ENCODE measurements at regions not wholly inside any gene's neighbourhood (a gene's known extent, or its start where the extent isn't known, plus 50 kb on each side); places are given as distances from the start of the nearest gene placed in this dataset.

DNA sequence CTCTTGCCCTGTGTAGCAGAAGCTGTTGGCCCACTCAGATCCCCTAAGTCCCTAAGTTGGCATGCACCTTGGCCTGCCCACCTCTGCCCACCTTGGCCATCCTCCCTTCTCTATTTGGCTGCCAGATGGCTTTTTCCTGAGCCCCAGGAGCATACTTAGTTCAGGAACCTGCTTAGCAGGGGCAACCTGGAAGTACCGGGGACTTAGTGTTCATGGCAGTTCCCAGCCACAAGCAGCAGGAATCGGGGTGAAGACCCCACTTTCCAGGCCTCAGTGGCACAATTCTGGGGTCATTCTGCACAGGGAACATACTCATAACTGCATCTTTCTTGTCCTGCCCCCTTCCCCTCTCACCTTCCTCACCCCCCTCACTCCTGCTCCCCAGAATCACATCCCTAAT lies 158.0 kb upstream of the PMEPA1 start:
- Histone ChIP-seq H3K36me3 (ENCODE audit: low read depth, low read length) (no peaks in the 10 kb centered on the region), H3K9me2 (replicated peaks; ENCODE audit: low read length) (no peaks in the 10 kb centered on the region), H3K9me3 (ENCODE audit: low read length) (no peaks in the 10 kb centered on the region), H2AFZ (ENCODE audit: low read length) (no peak overlapping the region), H3K4me2 (ENCODE audit: low read length) (no peak overlapping the region), H3K27me3 (ENCODE audit: low read length) (no peaks in the 10 kb centered on the region; the same call in 1 of the 2 replicates), H3K27ac (ENCODE audit: low read length) (no peak overlapping the region), H3K4me3 (ENCODE audit: low read length) (no peak overlapping the region), H4K20me1 (ENCODE audit: low read length) (no peaks in the 10 kb centered on the region), H3F3A (ENCODE audit: low read length, unreplicated experiment) (no peaks in the 10 kb centered on the region), H3K4me1 (ENCODE audit: insufficient read depth, low read length) (no peaks in the 10 kb centered on the region), H3K79me2 (ENCODE audit: low read length) (no peaks in the 10 kb centered on the region), H3K9ac (ENCODE audit: low read length) (no peak overlapping the region)
- ChIA-PET CTCF (no interaction called here), POLR2A (ENCODE audit: unreplicated experiment) (no interaction called here)
- no peak for ATAC-seq
- no peak for DNase-seq
- no peak for TF ChIP-seq EZH2phosphoT487 (IDR thresholded peaks at IDR 0.05; ENCODE audit: borderline replicate concordance, low read length)
- no peak for TF ChIP-seq EZH2 (IDR thresholded peaks at IDR 0.05; ENCODE audit: low read length, unreplicated experiment)
- TF ChIP-seq, protein P1, sequence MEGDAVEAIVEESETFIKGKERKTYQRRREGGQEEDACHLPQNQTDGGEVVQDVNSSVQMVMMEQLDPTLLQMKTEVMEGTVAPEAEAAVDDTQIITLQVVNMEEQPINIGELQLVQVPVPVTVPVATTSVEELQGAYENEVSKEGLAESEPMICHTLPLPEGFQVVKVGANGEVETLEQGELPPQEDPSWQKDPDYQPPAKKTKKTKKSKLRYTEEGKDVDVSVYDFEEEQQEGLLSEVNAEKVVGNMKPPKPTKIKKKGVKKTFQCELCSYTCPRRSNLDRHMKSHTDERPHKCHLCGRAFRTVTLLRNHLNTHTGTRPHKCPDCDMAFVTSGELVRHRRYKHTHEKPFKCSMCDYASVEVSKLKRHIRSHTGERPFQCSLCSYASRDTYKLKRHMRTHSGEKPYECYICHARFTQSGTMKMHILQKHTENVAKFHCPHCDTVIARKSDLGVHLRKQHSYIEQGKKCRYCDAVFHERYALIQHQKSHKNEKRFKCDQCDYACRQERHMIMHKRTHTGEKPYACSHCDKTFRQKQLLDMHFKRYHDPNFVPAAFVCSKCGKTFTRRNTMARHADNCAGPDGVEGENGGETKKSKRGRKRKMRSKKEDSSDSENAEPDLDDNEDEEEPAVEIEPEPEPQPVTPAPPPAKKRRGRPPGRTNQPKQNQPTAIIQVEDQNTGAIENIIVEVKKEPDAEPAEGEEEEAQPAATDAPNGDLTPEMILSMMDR (conservative IDR thresholded peaks at IDR 0.05; ENCODE audit: low read depth, low read length), result no peak
- intact Hi-C loops (cut with micrococcal nuclease), result no loop called here
- BruUV-seq (replicated peaks), result no TSS peak

DNA sequence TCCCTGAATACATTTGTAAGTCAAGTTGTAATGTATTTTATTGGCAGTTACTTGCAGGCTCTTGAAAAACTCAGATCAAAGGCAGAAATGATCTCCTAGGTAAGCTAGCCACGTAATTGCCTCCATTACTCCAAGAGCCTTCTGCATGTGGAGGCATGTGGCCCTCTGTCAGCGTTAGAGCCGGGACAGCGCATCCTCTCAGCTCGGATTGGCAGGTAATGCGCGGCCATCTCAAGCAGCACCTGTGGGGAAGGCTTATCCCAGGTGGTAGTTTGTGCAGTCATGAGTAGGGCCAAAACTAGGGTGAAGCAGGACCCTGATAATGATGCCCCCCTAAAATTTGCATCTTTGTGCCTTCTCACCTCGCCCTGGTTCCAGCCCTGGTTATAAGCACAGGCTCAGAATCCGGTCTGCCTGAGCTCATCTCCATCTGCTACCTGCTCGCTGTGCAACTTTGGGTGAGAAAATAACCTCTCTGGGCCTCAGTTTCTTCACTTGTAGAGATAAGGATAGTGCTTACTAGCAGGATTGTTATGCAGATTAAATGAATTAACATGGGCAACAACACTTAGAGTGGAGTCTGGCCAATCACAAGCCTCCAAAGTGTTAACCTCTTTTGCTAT lies 157.5 kb upstream of the PMEPA1 start:
- POLR2A ChIA-PET (ENCODE audit: unreplicated experiment), result no interaction called here
- CTCF ChIA-PET, result no interaction called here
- Histone ChIP-seq H3K27ac (ENCODE audit: low read length) (no peak overlapping the region), H3K9ac (ENCODE audit: low read length) (no peak overlapping the region), H3K4me1 (ENCODE audit: insufficient read depth, low read length) (no peaks in the 10 kb centered on the region), H3K27me3 (ENCODE audit: low read length) (no peaks in the 10 kb centered on the region; the same call in 1 of the 2 replicates), H4K20me1 (ENCODE audit: low read length) (no peaks in the 10 kb centered on the region), H3F3A (ENCODE audit: low read length, unreplicated experiment) (no peaks in the 10 kb centered on the region), H3K9me2 (replicated peaks; ENCODE audit: low read length) (no peaks in the 10 kb centered on the region), H3K4me3 (ENCODE audit: low read length) (no peak overlapping the region), H3K4me2 (ENCODE audit: low read length) (no peak overlapping the region), H3K36me3 (ENCODE audit: low read depth, low read length) (no peaks in the 10 kb centered on the region), H2AFZ (ENCODE audit: low read length) (no peak overlapping the region), H3K9me3 (ENCODE audit: low read length) (no peaks in the 10 kb centered on the region), H3K79me2 (ENCODE audit: low read length) (no peaks in the 10 kb centered on the region)
- TF ChIP-seq EZH2 (IDR thresholded peaks at IDR 0.05; ENCODE audit: low read length, unreplicated experiment) (no peak), EZH2phosphoT487 (IDR thresholded peaks at IDR 0.05; ENCODE audit: borderline replicate concordance, low read length) (no peak)
- TF ChIP-seq, protein P1 (conservative IDR thresholded peaks at IDR 0.05; ENCODE audit: low read depth, low read length), result no peak
- DNase-seq, result no peak
- BruUV-seq (replicated peaks), result no TSS peak
- no peak for ATAC-seq
- intact Hi-C loops (cut with micrococcal nuclease), result no loop called here

DNA sequence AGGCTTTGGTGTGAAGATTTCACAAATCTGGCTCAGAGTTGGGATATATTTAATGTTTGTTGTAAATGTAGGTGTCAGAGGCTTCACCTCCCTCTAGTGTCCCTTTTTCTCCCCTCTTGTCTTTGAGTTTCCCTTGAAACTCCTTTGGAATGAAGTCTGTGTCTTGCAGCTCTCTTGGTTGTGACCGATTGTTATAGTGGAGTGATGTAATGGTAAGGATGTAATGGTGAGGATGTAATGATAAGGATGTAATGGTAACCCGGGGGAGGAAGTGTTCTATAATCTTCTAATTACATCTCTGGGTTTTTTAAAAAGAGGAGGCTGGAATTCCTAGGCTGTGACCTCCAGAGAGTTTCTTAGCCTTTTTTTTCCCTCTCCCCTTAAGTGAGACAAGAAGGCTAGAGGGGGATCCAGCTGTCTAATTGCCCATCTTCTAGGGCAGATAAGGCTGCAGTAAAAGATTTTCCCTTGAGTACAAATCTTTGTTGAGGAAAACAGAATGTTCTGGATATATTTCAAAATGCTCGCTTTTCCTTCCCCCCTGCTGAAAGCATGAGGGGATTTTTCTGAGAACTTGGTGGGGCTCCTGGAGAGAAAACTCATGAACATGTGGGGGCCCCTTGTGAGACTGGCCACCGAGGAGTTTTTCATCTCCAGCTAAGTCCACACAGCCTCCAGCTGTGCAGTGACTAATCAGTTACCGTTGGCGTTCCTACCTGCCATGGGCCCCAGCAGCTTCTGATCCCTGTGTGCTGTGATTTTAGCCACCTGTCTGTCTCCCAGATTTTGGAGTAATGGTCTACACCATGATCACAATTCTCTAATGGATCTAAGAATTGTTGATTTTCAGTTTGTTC lies 156.7 kb upstream of the PMEPA1 start:
- TF ChIP-seq EZH2phosphoT487 (IDR thresholded peaks at IDR 0.05; ENCODE audit: borderline replicate concordance, low read length), result no peak
- no peak for TF ChIP-seq EZH2 (IDR thresholded peaks at IDR 0.05; ENCODE audit: low read length, unreplicated experiment)
- TF ChIP-seq, protein P1 (conservative IDR thresholded peaks at IDR 0.05; ENCODE audit: low read depth, low read length), result no peak
- ChIA-PET CTCF (no interaction called here), POLR2A (ENCODE audit: unreplicated experiment) (no interaction called here)
- peak; percentile 17 for DNase-seq
- Histone ChIP-seq H3F3A (ENCODE audit: low read length, unreplicated experiment) (no peaks in the 10 kb centered on the region), H3K4me1 (ENCODE audit: insufficient read depth, low read length) (no peaks in the 10 kb centered on the region), H4K20me1 (ENCODE audit: low read length) (no peaks in the 10 kb centered on the region), H3K79me2 (ENCODE audit: low read length) (no peaks in the 10 kb centered on the region), H3K9ac (ENCODE audit: low read length) (no peak overlapping the region), H3K27me3 (ENCODE audit: low read length) (no peaks in the 10 kb centered on the region; the same call in 1 of the 2 replicates), H2AFZ (ENCODE audit: low read length) (no peak overlapping the region), H3K4me3 (ENCODE audit: low read length) (no peak overlapping the region), H3K27ac (ENCODE audit: low read length) (no peak overlapping the region), H3K9me2 (replicated peaks; ENCODE audit: low read length) (no peaks in the 10 kb centered on the region), H3K4me2 (ENCODE audit: low read length) (no peak overlapping the region), H3K9me3 (ENCODE audit: low read length) (no peaks in the 10 kb centered on the region), H3K36me3 (ENCODE audit: low read depth, low read length) (no peaks in the 10 kb centered on the region)
- intact Hi-C loops (cut with micrococcal nuclease), result no loop called here
- no peak for ATAC-seq
- no TSS peak for BruUV-seq (replicated peaks)
